HepG2 (cell line): ENCODE measurements at regions not wholly inside any gene's neighbourhood (a gene's known extent, or its start where the extent isn't known, plus 50 kb on each side); places are given as distances from the start of the nearest gene placed in this dataset.

Source experiments
- ATM ChIP-seq: fragments of 450-650 bp; IDR thresholded peaks from 2 replicates; pipeline ENCODE4 v1.7.1; 2017; ENCODE audit warnings: mild to moderate bottlenecking, borderline replicate concordance
- GMEB2 ChIP-seq: IDR thresholded peaks from 2 replicates; pipeline ENCODE4 v1.6.1; 2016; ENCODE audit warnings: missing biosample characterization, missing genetic modification reagents, low read depth
- IKZF4 ChIP-seq: sonication (generic); formaldehyde crosslinking; IDR thresholded peaks from 2 replicates; pipeline ENCODE4 v1.5.1; 2020; ENCODE audit warnings: borderline replicate concordance, mild to moderate bottlenecking, low read depth, missing genetic modification reagents; ENCODE audit errors: not compliant biosample characterization
- MAX ChIP-seq: IDR thresholded peaks from 2 replicates; pipeline ENCODE4 v1.6.1; 2012; ENCODE audit warnings: inconsistent platforms
- RFXAP ChIP-seq: sonication (generic); formaldehyde crosslinking; IDR thresholded peaks from 2 replicates; pipeline ENCODE4 v1.4.0; 2020; ENCODE audit warnings: missing genetic modification reagents, borderline replicate concordance
- RXRB ChIP-seq: IDR thresholded peaks from 2 replicates; pipeline ENCODE4 v1.6.1; 2016; ENCODE audit warnings: borderline replicate concordance, missing genetic modification reagents, missing compliant biosample characterization
- SALL2 ChIP-seq: sonication (generic); formaldehyde crosslinking; IDR thresholded peaks from 2 replicates; pipeline ENCODE4 v1.8.1; 2023; ENCODE audit warnings: mild to moderate bottlenecking, missing genetic modification reagents, inconsistent platforms
- STAG1 ChIP-seq: sonication (generic); formaldehyde crosslinking; IDR thresholded peaks from 2 replicates; pipeline ENCODE4 v1.4.0; 2020; ENCODE audit warnings: missing genetic modification reagents
- TFDP1 ChIP-seq: IDR thresholded peaks from 2 replicates; pipeline ENCODE4 v1.6.1; 2016; ENCODE audit warnings: missing compliant biosample characterization, missing genetic modification reagents, borderline replicate concordance
- ZFY ChIP-seq: sonication (generic); formaldehyde crosslinking; IDR thresholded peaks from 2 replicates; pipeline ENCODE4 v1.4.0; 2020; ENCODE audit warnings: missing genetic modification reagents
- ZNF24 ChIP-seq: fragments of 450-650 bp; IDR thresholded peaks from 2 replicates; pipeline ENCODE4 v1.6.1; 2017; ENCODE audit warnings: antibody characterized with exemption, mild to moderate bottlenecking
- ZNF33B ChIP-seq: sonication (generic); formaldehyde crosslinking; IDR thresholded peaks from 2 replicates; pipeline ENCODE4 v1.5.1; 2020; ENCODE audit warnings: mild to moderate bottlenecking, missing genetic modification reagents
- TF ChIP-seq, protein P1 (sequence below): sonication (generic); formaldehyde crosslinking; IDR thresholded peaks from 2 replicates; pipeline ENCODE4 v1.4.0; 2020; ENCODE audit warnings: missing genetic modification reagents, borderline replicate concordance
- TF ChIP-seq, protein P2 (sequence below): sonication (generic); formaldehyde crosslinking; IDR thresholded peaks from 2 replicates; pipeline ENCODE4 v1.4.0; 2020; ENCODE audit warnings: missing genetic modification reagents
- TF ChIP-seq, protein P3 (sequence below): sonication (generic); formaldehyde crosslinking; IDR thresholded peaks from 2 replicates; pipeline ENCODE4 v1.9.0; 2022; ENCODE audit warnings: missing genetic modification reagents, mild to moderate bottlenecking, borderline replicate concordance

DNA sequence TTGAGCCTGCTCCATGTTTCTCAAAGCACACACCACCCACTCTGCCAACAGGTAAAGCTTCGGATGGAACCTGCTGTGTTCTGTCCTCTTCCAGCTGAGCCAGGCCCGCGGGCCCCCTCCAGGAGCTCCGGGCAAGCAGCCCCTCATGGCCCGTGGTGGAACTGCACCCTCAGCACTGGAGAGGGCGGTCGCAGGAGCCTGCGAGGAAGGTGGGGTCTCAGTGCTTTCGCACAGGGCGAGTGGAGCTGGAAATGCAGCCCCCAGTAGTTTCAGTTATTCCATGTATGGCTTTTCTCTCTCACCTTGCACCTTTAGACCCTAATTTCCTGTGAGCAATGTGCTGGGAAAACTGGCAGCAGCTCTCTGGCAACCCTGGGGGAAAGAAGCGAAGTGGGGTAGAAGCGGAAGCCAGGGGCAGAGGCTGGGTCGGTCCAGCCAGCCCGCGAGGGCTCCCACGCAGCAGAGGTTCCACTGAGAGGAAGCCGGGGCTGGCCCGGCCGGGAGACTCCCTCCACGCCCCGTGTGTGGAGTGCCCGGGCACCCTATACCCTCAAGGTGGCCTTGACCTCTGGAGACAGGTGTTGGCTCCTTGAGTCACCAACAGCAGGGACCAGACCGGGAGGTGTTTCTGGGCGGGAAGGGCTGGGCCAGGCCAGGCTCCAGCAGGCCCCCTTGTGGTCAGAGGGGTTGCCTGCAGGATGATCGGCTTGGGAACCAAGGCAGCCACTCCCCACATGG is 119.9 kb upstream of the TMEM45B start (continued):
- TF ChIP-seq, protein P1, sequence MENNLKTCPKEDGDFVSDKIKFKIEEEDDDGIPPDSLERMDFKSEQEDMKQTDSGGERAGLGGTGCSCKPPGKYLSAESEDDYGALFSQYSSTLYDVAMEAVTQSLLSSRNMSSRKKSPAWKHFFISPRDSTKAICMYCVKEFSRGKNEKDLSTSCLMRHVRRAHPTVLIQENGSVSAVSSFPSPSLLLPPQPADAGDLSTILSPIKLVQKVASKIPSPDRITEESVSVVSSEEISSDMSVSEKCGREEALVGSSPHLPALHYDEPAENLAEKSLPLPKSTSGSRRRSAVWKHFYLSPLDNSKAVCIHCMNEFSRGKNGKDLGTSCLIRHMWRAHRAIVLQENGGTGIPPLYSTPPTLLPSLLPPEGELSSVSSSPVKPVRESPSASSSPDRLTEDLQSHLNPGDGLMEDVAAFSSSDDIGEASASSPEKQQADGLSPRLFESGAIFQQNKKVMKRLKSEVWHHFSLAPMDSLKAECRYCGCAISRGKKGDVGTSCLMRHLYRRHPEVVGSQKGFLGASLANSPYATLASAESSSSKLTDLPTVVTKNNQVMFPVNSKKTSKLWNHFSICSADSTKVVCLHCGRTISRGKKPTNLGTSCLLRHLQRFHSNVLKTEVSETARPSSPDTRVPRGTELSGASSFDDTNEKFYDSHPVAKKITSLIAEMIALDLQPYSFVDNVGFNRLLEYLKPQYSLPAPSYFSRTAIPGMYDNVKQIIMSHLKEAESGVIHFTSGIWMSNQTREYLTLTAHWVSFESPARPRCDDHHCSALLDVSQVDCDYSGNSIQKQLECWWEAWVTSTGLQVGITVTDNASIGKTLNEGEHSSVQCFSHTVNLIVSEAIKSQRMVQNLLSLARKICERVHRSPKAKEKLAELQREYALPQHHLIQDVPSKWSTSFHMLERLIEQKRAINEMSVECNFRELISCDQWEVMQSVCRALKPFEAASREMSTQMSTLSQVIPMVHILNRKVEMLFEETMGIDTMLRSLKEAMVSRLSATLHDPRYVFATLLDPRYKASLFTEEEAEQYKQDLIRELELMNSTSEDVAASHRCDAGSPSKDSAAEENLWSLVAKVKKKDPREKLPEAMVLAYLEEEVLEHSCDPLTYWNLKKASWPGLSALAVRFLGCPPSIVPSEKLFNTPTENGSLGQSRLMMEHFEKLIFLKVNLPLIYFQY: peak; percentile 62; the same call in 1 of the 2 replicates
- TF ChIP-seq ATM: no peak
- no peak for TF ChIP-seq IKZF4 (CRISPR knock-in tag)
- 0 out of 2 replicates have a peak, but pooled peaks have one; percentile 30 for TF ChIP-seq RFXAP (CRISPR knock-in tag)
- peak; percentile 76 for TF ChIP-seq STAG1 (CRISPR knock-in tag)
- no peak for TF ChIP-seq GMEB2
- TF ChIP-seq MAX: peak; percentile 34; the same call in 1 of the 2 replicates
- TF ChIP-seq SALL2 (CRISPR knock-in tag): 0 out of 2 replicates have a peak, but pooled peaks have one; percentile 43
- peak; percentile 79; the same call in 1 of the 2 replicates for TF ChIP-seq TFDP1 (CRISPR knock-in tag)
- TF ChIP-seq, protein P2, sequence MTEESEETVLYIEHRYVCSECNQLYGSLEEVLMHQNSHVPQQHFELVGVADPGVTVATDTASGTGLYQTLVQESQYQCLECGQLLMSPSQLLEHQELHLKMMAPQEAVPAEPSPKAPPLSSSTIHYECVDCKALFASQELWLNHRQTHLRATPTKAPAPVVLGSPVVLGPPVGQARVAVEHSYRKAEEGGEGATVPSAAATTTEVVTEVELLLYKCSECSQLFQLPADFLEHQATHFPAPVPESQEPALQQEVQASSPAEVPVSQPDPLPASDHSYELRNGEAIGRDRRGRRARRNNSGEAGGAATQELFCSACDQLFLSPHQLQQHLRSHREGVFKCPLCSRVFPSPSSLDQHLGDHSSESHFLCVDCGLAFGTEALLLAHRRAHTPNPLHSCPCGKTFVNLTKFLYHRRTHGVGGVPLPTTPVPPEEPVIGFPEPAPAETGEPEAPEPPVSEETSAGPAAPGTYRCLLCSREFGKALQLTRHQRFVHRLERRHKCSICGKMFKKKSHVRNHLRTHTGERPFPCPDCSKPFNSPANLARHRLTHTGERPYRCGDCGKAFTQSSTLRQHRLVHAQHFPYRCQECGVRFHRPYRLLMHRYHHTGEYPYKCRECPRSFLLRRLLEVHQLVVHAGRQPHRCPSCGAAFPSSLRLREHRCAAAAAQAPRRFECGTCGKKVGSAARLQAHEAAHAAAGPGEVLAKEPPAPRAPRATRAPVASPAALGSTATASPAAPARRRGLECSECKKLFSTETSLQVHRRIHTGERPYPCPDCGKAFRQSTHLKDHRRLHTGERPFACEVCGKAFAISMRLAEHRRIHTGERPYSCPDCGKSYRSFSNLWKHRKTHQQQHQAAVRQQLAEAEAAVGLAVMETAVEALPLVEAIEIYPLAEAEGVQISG: 0 out of 2 replicates have a peak, but pooled peaks have one; percentile 14
- TF ChIP-seq, protein P3, sequence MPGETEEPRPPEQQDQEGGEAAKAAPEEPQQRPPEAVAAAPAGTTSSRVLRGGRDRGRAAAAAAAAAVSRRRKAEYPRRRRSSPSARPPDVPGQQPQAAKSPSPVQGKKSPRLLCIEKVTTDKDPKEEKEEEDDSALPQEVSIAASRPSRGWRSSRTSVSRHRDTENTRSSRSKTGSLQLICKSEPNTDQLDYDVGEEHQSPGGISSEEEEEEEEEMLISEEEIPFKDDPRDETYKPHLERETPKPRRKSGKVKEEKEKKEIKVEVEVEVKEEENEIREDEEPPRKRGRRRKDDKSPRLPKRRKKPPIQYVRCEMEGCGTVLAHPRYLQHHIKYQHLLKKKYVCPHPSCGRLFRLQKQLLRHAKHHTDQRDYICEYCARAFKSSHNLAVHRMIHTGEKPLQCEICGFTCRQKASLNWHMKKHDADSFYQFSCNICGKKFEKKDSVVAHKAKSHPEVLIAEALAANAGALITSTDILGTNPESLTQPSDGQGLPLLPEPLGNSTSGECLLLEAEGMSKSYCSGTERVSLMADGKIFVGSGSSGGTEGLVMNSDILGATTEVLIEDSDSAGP: peak; percentile 28; the same call in 1 of the 2 replicates
- peak; percentile 14; the same call in 1 of the 2 replicates for TF ChIP-seq RXRB (CRISPR knock-in tag)
- 0 out of 2 replicates have a peak, but pooled peaks have one; percentile 35 for TF ChIP-seq ZFY (CRISPR knock-in tag)
- TF ChIP-seq ZNF33B: 0 out of 2 replicates have a peak, but pooled peaks have one; percentile 40
- TF ChIP-seq ZNF24: no peak
